Suprapubic skin (tissue), 4 donors: ENCODE measurements at regions not wholly inside any gene's neighbourhood (a gene's known extent, or its start where the extent isn't known, plus 50 kb on each side); places are given as distances from the start of the nearest gene placed in this dataset.

Experiments used
- DNase-seq, 2 donors: peaks; one replicate each; pipeline ENCODE4 v3.0.0-alpha.2; 2019; ENCODE audit warnings: low spot score in 2 of 2
- H3K27ac ChIP-seq: fragments of 200-600 bp; sonication (generic); one replicate; pipeline ENCODE4 v1.5.1; 2019
- H3K27me3 ChIP-seq: fragments of 200-600 bp; sonication (generic); one replicate; pipeline ENCODE4 v1.5.1; 2019
- H3K36me3 ChIP-seq: fragments of 200-600 bp; sonication (generic); one replicate; pipeline ENCODE4 v1.5.1; 2019
- H3K4me1 ChIP-seq: fragments of 200-600 bp; sonication (generic); one replicate; pipeline ENCODE4 v1.5.1; 2019
- H3K4me3 ChIP-seq: fragments of 200-600 bp; sonication (generic); one replicate; pipeline ENCODE4 v1.5.1; 2019; ENCODE audit warnings: mild to moderate bottlenecking
- H3K9me3 ChIP-seq: fragments of 200-600 bp; sonication (generic); one replicate; pipeline ENCODE4 v1.5.1; 2019
- CTCF ChIP-seq, 2 donors: fragments of 200-600 bp in 1 of 2; fragments of 450-650 bp in 1 of 2; sonication (generic) in 1 of 2; IDR thresholded peaks; one replicate each; pipeline ENCODE4 v1.5.1; 2016 to 2019; ENCODE audit warnings: antibody characterized with exemption in 2 of 2, mild to moderate bottlenecking in 1 of 2, moderate library complexity in 1 of 2
- EP300 ChIP-seq: sonication (generic); formaldehyde crosslinking; IDR thresholded peaks from one replicate; pipeline ENCODE4 v1.6.1; 2017; ENCODE audit warnings: antibody characterized with exemption
- POLR2A ChIP-seq, 2 donors: fragments of 450-650 bp; IDR thresholded peaks; one replicate each; pipeline ENCODE4 v1.6.1; 2017; ENCODE audit warnings: antibody characterized with exemption in 2 of 2, mild to moderate bottlenecking in 2 of 2, moderate library complexity in 2 of 2
- POLR2AphosphoS5 ChIP-seq, 3 donors: sonication (generic); formaldehyde crosslinking; IDR thresholded peaks; one replicate each; pipeline ENCODE4 v1.6.1; 2017; ENCODE audit warnings: antibody characterized with exemption in 3 of 3
- WGBS: methylation state at CpG from one replicate; pipeline ENCODE4 v1.1.5; 2018; 5-methylcytosine and 5-hydroxymethylcytosine counted together

GRCh38 chr17:26792486-26792885, 501.4 kb upstream of the WSB1 start:
- 89% methylated on average over 12 of the region's 12 CpGs for WGBS
- H3K9me3 ChIP-seq: peaks cover 34% of the 10 kb centered on the region
- H3K27ac ChIP-seq: no peak overlapping the region
- TF ChIP-seq CTCF (IDR thresholded peaks at IDR 0.05) (no peak), EP300 (no peak), POLR2A (IDR thresholded peaks at IDR 0.05) (no peak), POLR2AphosphoS5 (IDR thresholded peaks at IDR 0.05) (no peak)
- DNase-seq: no peak
- no peaks in the 10 kb centered on the region for H3K27me3 ChIP-seq
- H3K4me1 ChIP-seq: no peaks in the 10 kb centered on the region
- no peak overlapping the region for H3K4me3 ChIP-seq
- no peaks in the 10 kb centered on the region for H3K36me3 ChIP-seq

- Histone ChIP-seq H3K27me3 (no peaks in the 10 kb centered on the region), H3K36me3 (no peaks in the 10 kb centered on the region), H3K27ac (no peak overlapping the region), H3K9me3 (peaks cover 37% of the 10 kb centered on the region), H3K4me3 (no peak overlapping the region), H3K4me1 (no peaks in the 10 kb centered on the region)
- no peak for DNase-seq
- 78% methylated on average over 10 of the region's 10 CpGs for WGBS
- TF ChIP-seq POLR2A (IDR thresholded peaks at IDR 0.05) (no peak), EP300 (no peak), POLR2AphosphoS5 (IDR thresholded peaks at IDR 0.05) (no peak), CTCF (IDR thresholded peaks at IDR 0.05) (no peak)
Measured at GRCh38 chr17:26807024-26807423, 486.9 kb upstream of the WSB1 start.

- WGBS: 77% methylated on average over 10 of the region's 10 CpGs
- no peak for DNase-seq
- Histone ChIP-seq H3K4me3 (no peak overlapping the region), H3K27ac (no peak overlapping the region), H3K36me3 (no peaks in the 10 kb centered on the region), H3K9me3 (peaks cover 36% of the 10 kb centered on the region), H3K27me3 (no peaks in the 10 kb centered on the region), H3K4me1 (no peaks in the 10 kb centered on the region)
- TF ChIP-seq POLR2AphosphoS5 (IDR thresholded peaks at IDR 0.05): no peak
- no peak for TF ChIP-seq POLR2A (IDR thresholded peaks at IDR 0.05)
- TF ChIP-seq EP300: no peak
- no peak for TF ChIP-seq CTCF (IDR thresholded peaks at IDR 0.05)
Measured at GRCh38 chr17:26809033-26809432, 484.9 kb upstream of the WSB1 start.

GRCh38 chr17:26818736-26819135, 475.2 kb upstream of the WSB1 start:
- Histone ChIP-seq H3K4me3 (no peak overlapping the region), H3K9me3 (peaks cover 55% of the 10 kb centered on the region), H3K36me3 (no peaks in the 10 kb centered on the region), H3K27me3 (no peaks in the 10 kb centered on the region), H3K27ac (no peak overlapping the region), H3K4me1 (no peaks in the 10 kb centered on the region)
- TF ChIP-seq POLR2A (IDR thresholded peaks at IDR 0.05) (no peak), CTCF (IDR thresholded peaks at IDR 0.05) (no peak), EP300 (no peak)
- 80% methylated on average over 9 of the region's 9 CpGs for WGBS
- DNase-seq: no peak
